ENCODE measurements at regions not wholly inside any gene's neighbourhood (a gene's known extent, or its start where the extent isn't known, plus 50 kb on each side); places are given as distances from the start of the nearest gene placed in this dataset.

DNA sequence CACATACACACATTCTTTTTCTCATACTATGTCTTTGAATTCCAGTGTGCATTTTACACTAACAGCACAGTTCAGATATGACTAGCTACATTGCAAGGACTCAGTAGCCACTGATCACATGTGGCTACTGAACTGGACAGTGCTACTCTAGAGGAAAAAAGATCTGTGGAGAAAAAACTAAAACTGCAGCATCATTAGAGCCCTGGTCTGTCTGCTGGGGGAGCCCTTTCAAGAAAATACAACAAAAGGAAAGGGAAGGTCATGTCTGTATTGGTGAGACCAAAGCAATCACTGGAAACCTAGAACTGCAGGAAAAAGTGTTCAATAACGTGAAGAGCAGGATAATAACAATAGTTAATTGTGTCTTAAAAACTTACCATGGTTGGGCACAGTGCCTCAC lies 132.3 kb upstream of the JARID2 start:
- BruUV-seq (replicated peaks), result no TSS peak
- TF ChIP-seq, protein P1, sequence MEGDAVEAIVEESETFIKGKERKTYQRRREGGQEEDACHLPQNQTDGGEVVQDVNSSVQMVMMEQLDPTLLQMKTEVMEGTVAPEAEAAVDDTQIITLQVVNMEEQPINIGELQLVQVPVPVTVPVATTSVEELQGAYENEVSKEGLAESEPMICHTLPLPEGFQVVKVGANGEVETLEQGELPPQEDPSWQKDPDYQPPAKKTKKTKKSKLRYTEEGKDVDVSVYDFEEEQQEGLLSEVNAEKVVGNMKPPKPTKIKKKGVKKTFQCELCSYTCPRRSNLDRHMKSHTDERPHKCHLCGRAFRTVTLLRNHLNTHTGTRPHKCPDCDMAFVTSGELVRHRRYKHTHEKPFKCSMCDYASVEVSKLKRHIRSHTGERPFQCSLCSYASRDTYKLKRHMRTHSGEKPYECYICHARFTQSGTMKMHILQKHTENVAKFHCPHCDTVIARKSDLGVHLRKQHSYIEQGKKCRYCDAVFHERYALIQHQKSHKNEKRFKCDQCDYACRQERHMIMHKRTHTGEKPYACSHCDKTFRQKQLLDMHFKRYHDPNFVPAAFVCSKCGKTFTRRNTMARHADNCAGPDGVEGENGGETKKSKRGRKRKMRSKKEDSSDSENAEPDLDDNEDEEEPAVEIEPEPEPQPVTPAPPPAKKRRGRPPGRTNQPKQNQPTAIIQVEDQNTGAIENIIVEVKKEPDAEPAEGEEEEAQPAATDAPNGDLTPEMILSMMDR (conservative IDR thresholded peaks at IDR 0.05), result no peak
- no peak for TF ChIP-seq EZH2 (IDR thresholded peaks at IDR 0.05; ENCODE audit: low read depth)
- H3K4me2 ChIP-seq, result no peak overlapping the region
- H3K79me2 ChIP-seq (ENCODE audit: low read depth), result no peaks in the 10 kb centered on the region
- no peak overlapping the region for H2AFZ ChIP-seq
- H3K36me3 ChIP-seq (ENCODE audit: low read depth), result no peaks in the 10 kb centered on the region
- no peaks in the 10 kb centered on the region for H4K20me1 ChIP-seq (ENCODE audit: insufficient read depth)
- no peaks in the 10 kb centered on the region for H3K9me3 ChIP-seq (ENCODE audit: insufficient read depth, low read depth)
- no peaks in the 10 kb centered on the region for H3F3A ChIP-seq (ENCODE audit: insufficient read depth, low read depth)
- H3K4me3 ChIP-seq, result no peak overlapping the region
- H3K9me2 ChIP-seq (ENCODE audit: insufficient read depth), result no peaks in the 10 kb centered on the region
- POLR2A ChIA-PET (ENCODE audit: unreplicated experiment), result interaction anchor here (0.6 kb wide), 1 partner anchor 100 kb away, joined by 6 read pairs; no protein-coding TSS in a partner anchor
- no peaks in the 10 kb centered on the region for H3K4me1 ChIP-seq (replicated peaks; ENCODE audit: insufficient read depth)
- no peak overlapping the region for H3K27ac ChIP-seq
- CTCF ChIA-PET, result no interaction called here
- no peaks in the 10 kb centered on the region for H3K27me3 ChIP-seq (ENCODE audit: insufficient read depth, low read depth)
- intact Hi-C loops (cut with micrococcal nuclease; ENCODE audit: unreplicated experiment), result no loop called here
- DNase-seq, result no peak

DNA sequence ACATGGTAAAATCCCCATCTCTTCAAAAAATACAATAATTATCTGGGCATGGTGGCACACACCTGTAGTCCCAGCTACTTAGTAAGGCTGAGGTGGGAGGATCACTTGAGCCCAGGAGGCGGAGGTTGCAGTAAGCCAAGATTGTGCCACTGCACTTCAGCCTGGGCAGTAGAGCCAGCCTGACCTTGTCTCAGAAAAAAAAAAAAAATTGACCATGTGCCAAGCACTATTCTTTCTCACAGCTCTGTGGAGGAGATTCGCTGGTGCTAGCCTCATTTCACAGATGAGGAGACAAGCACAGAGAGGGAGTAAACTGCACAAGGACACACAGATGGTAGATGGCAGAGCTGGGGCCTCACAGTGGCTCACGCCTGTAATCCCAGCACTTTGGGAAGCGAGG lies 131.8 kb upstream of the JARID2 start:
- BruUV-seq (replicated peaks), result no TSS peak
- Histone ChIP-seq H3K4me3 (no peak overlapping the region), H3K79me2 (ENCODE audit: low read depth) (no peaks in the 10 kb centered on the region), H3K27ac (no peak overlapping the region), H3K4me2 (no peak overlapping the region), H3K4me1 (replicated peaks; ENCODE audit: insufficient read depth) (no peaks in the 10 kb centered on the region), H4K20me1 (ENCODE audit: insufficient read depth) (no peaks in the 10 kb centered on the region), H3F3A (ENCODE audit: insufficient read depth, low read depth) (no peaks in the 10 kb centered on the region), H3K9me2 (ENCODE audit: insufficient read depth) (no peaks in the 10 kb centered on the region), H3K36me3 (ENCODE audit: low read depth) (no peaks in the 10 kb centered on the region), H2AFZ (no peak overlapping the region), H3K27me3 (ENCODE audit: insufficient read depth, low read depth) (no peaks in the 10 kb centered on the region), H3K9me3 (ENCODE audit: insufficient read depth, low read depth) (no peaks in the 10 kb centered on the region)
- ChIA-PET POLR2A (ENCODE audit: unreplicated experiment) (interaction anchor here (0.6 kb wide), 2 partner anchors 99 to 729 kb away, joined by 4 to 6 read pairs; no protein-coding TSS in a partner anchor), CTCF (no interaction called here)
- no peak for DNase-seq
- TF ChIP-seq, protein P1 (conservative IDR thresholded peaks at IDR 0.05), result no peak
- TF ChIP-seq EZH2 (IDR thresholded peaks at IDR 0.05; ENCODE audit: low read depth), result no peak
- intact Hi-C loops (cut with micrococcal nuclease; ENCODE audit: unreplicated experiment), result no loop called here

DNA sequence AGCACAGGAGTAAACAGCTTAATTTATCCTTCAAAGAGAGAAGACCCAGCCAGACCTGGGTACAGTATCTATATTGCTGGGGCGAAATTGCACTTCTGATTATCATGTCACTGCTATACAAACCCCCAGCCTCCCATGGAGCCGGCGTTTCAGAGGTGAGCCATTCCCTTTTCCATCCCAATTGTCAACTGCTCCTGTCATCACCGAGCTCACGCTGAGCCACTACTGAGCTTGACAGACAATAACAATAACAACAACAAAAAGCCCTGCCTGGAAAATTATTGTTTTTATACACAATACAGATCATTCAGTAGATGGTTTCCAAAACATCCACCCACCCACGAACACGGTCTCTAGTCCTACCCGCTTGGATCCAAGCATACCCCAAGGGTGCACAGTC lies 129.0 kb upstream of the JARID2 start:
- Histone ChIP-seq H3K9me3 (ENCODE audit: insufficient read depth, low read depth) (no peaks in the 10 kb centered on the region), H3K4me1 (replicated peaks; ENCODE audit: insufficient read depth) (no peaks in the 10 kb centered on the region), H3K9me2 (ENCODE audit: insufficient read depth) (no peaks in the 10 kb centered on the region), H3K79me2 (ENCODE audit: low read depth) (no peaks in the 10 kb centered on the region), H4K20me1 (ENCODE audit: insufficient read depth) (no peaks in the 10 kb centered on the region), H3K27me3 (ENCODE audit: insufficient read depth, low read depth) (no peaks in the 10 kb centered on the region), H2AFZ (no peak overlapping the region), H3F3A (ENCODE audit: insufficient read depth, low read depth) (no peaks in the 10 kb centered on the region), H3K36me3 (ENCODE audit: low read depth) (no peaks in the 10 kb centered on the region), H3K4me3 (no peak overlapping the region), H3K27ac (no peak overlapping the region), H3K4me2 (no peak overlapping the region)
- BruUV-seq (replicated peaks), result no TSS peak
- TF ChIP-seq, protein P1 (conservative IDR thresholded peaks at IDR 0.05), result no peak
- no peak for TF ChIP-seq EZH2 (IDR thresholded peaks at IDR 0.05; ENCODE audit: low read depth)
- POLR2A ChIA-PET (ENCODE audit: unreplicated experiment), result no interaction called here
- intact Hi-C loops (cut with micrococcal nuclease; ENCODE audit: unreplicated experiment), result no loop called here
- CTCF ChIA-PET, result no interaction called here
- no peak for DNase-seq
